GM12872 (cell line): ENCODE measurements at regions not wholly inside any gene's neighbourhood (a gene's known extent, or its start where the extent isn't known, plus 50 kb on each side); places are given as distances from the start of the nearest gene placed in this dataset.

ENCODE experiments used
- CTCF ChIP-seq: IDR thresholded peaks from 3 replicates; pipeline ENCODE4 v1.5.1; 2011; ENCODE audit warnings: low read depth, mild to moderate bottlenecking, low read length, moderate library complexity; ENCODE audit not compliant: insufficient read depth

- TF ChIP-seq CTCF, result no peak
These were observed 2840.3 kb upstream of the PCDH20 start for GRCh38 chr13:64255988-64256387.

DNA sequence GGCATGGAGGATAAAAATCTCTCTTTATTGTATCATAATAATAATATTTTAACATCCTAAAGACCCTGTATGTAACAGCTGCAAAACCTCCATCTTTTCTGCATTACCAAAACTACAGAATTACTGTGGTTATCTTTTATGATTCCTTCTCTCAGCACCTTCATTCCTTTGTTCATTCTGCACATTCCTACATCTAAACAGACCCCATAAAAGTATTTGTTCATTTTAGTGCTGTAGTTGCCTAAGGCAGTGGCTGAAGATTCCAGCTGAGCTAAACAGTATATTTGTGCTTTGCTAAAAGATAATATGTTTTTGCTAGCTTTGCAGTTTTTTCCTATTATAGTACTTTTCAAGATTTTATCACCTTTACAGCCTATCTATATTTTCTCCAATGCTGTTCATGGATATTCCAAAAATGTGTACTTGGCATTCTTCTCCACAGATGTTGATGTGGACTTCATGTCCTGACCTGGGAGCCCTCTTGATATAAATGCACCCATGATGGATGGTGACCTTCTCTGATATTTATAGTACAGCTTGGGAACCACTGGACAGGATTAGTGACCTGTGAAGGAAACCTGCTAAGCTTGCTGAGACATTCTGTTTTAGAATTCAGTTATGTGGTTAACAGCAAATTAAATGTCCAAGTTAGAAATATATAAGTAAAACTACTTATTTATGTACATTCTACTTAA lies 2832.9 kb upstream of the PCDH20 start:
- no peak for TF ChIP-seq CTCF

DNA sequence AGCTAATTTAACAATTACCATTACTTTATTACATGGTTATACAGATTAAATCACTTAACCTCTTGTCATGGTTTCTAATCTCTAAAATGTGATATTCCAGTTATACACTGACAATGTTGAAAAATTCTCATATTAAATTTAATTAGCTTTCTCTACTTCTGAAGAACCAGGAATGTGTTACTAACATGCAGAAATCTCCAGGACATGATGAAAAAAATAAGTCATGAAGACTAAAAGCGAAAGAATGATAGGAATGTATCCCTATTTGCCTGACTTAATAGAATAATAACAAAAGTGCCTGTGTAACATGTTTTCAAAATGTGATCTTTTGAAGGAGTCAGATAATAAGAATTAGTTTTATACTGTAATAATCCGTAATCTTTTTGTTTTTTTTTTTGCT lies 2823.7 kb upstream of the PCDH20 start:
- no peak for TF ChIP-seq CTCF

DNA sequence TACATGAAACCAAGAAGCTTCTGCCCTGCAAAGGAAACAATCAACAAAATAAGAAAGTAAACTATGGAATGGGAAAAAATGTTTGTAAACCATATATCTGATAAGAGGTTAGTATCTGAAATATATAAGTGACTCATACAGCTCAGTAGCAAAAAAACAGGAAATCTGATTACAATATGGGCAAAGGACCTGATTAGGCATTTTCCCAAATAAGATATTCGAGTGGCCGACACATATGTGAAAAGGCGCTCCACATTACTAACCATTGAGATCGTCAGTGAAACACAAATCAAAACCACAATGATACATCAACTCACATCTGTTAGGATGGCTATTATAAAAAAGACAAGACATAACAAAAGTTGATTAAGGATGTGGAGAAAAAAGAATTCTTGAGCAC lies 2818.6 kb upstream of the PCDH20 start:
- no peak for TF ChIP-seq CTCF

DNA sequence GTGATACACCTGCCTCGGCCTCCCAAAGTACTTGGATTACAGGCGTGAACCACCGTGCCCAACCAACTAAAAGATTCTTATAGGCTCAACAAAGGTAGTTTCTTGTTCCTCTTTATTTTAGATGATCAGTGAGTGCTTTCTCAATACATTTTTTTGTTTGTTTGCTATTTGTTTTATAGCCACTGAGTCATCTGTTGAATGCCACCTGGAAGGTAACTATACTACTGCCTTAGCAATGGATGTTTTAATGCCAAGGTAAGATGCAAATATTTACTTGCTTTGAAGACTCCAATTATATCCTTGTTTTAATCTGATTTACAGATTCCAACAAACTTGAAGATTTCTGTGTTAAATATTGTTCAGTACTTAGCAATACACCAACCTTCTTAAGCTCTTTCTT lies 2807.4 kb upstream of the PCDH20 start:
- no peak for TF ChIP-seq CTCF

DNA sequence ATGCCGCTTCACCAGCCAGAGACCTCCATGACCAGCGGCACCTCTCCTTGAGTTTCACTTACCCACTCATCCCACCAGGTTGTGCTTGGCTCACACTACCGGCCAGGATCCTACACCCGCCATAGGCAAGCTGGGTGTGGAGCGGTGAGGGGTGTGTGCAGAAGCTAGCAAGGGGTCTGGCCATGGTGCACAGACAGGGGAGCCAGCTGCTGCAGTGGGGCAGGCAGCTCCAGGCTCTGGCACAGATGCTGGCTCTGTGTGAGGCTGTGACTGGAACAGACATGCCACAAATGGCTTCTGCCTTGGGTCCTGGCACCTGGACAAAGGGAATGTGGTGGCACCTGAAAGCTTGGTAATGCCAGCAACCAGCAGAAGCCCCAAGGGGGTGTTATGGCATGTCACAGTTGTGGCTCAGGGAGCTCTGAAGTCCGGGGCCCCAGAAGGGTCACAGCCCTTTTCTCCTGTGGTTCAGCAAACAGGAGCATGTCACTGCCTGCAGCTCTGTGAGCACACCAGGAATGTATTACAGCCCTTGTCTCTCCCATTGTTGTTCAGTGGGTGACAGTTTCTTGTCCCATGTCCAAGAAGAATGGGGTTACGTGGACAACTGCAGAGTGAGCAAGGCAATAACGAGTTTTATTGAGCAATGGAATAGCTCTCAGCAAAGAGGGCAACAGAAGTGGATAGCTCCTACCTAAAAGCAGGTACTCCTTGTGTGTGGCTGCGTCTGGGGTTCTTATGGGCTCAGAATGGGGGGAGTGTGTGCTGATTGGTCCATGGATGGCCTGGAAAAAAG lies 2791.0 kb upstream of the PCDH20 start:
- TF ChIP-seq CTCF, result no peak

GRCh38 chr13:64202517-64202916 lies 2786.9 kb upstream of the PCDH20 start:
- TF ChIP-seq CTCF, result no peak
